ENCODE measurements at regions not wholly inside any gene's neighbourhood (a gene's known extent, or its start where the extent isn't known, plus 50 kb on each side); places are given as distances from the start of the nearest gene placed in this dataset.

GRCh38 chr4:155512817-155513216 lies 136.1 kb upstream of the MAP9 start (continued):
- TF ChIP-seq AFF4 (CRISPR knock-in tag; IDR thresholded peaks at IDR 0.05) (no peak), SMARCB1 (IDR thresholded peaks at IDR 0.05; ENCODE audit: insufficient read length, low read depth) (no peak), NUFIP1 (IDR thresholded peaks at IDR 0.05; ENCODE audit: partially characterized antibody) (no peak), ELF4 (CRISPR knock-in tag; IDR thresholded peaks at IDR 0.05) (no peak)

GRCh38 chr4:155512046-155512445 lies 135.3 kb upstream of the MAP9 start:
- WGBS (ENCODE audit: insufficient coverage, low coverage, missing lambda C conversion rate) = 0% methylated on average over 1 of the region's 1 CpG
- POLR2A ChIA-PET = no interaction called here
- no peaks in the 10 kb centered on the region for H3K79me2 ChIP-seq (ENCODE audit: control insufficient read depth, insufficient read depth, low read length)
- no peak for TF ChIP-seq SMC3 (conservative IDR thresholded peaks at IDR 0.05; ENCODE audit: insufficient read depth, low read depth, low read length)
- no peak for TF ChIP-seq HDAC2 (IDR thresholded peaks at IDR 0.05)
- TF ChIP-seq TBP (optimal IDR thresholded peaks at IDR 0.05; ENCODE audit: low read depth, low read length) = no peak
- no peak for TF ChIP-seq ZNF23 (CRISPR knock-in tag; IDR thresholded peaks at IDR 0.05)
- no peak for TF ChIP-seq ZNF124 (CRISPR knock-in tag; IDR thresholded peaks at IDR 0.05)
- TF ChIP-seq TAF7 (tag; IDR thresholded peaks at IDR 0.05) = no peak
- intact Hi-C loops (cut with micrococcal nuclease) (no loop called here), in situ Hi-C loops (cut with MboI) (no loop called here)
- BruUV-seq (replicated peaks) = no TSS peak
- no peaks in the 10 kb centered on the region for H3K27me3 ChIP-seq (ENCODE audit: control insufficient read depth in 2 of 2, insufficient read depth in 2 of 2, low read length in 2 of 2)
- H3K4me3 ChIP-seq = no peak overlapping the region
- CTCF ChIA-PET (ENCODE audit: low intra/inter-chr PET ratio) = no interaction called here
- H4K20me1 ChIP-seq (replicated peaks; ENCODE audit: control insufficient read depth, insufficient read depth, low read length) = no peaks in the 10 kb centered on the region
- H3K4me2 ChIP-seq (ENCODE audit: insufficient read depth, low read length) = no peak overlapping the region
- H3K4me1 ChIP-seq (replicated peaks in 1 of 2; ENCODE audit: control insufficient read depth in 2 of 2, insufficient read depth in 2 of 2, low read length in 2 of 2) = no peaks in the 10 kb centered on the region
- no peaks in the 10 kb centered on the region for H3K36me3 ChIP-seq (ENCODE audit: control insufficient read depth, insufficient read depth, low read length)
- no peaks in the 10 kb centered on the region for H3K9me1 ChIP-seq (ENCODE audit: control insufficient read depth, insufficient read depth, low read length)
- DNase-seq (ENCODE audit: extremely low read depth in 1 of 4, low spot score in 3 of 4) = no peak
- FAIRE-seq = no peak
- H3K9ac ChIP-seq (ENCODE audit: insufficient read depth in 1 of 2, low read depth in 2 of 2, low read length in 2 of 2) = no peak overlapping the region
- ATAC-seq = no peak
- H3K27ac ChIP-seq (ENCODE audit: extremely low read depth, low read depth, low read length) = no peak overlapping the region
- no peaks in the 10 kb centered on the region; the same call in 1 of the 2 replicates for H3K9me3 ChIP-seq (replicated peaks; ENCODE audit: control insufficient read depth, insufficient read depth, low read depth, low read length)
- H2AFZ ChIP-seq (ENCODE audit: low read depth, low read length) = no peak overlapping the region

Data from K562 (cell line).